ENCODE measurements at regions not wholly inside any gene's neighbourhood (a gene's known extent, or its start where the extent isn't known, plus 50 kb on each side); places are given as distances from the start of the nearest gene placed in this dataset.
"Not testable (repeated sequence)": the region's sequence is repeated elsewhere in the genome, so short reads cannot be mapped to it uniquely, and the experiment has no call there.

DNA sequence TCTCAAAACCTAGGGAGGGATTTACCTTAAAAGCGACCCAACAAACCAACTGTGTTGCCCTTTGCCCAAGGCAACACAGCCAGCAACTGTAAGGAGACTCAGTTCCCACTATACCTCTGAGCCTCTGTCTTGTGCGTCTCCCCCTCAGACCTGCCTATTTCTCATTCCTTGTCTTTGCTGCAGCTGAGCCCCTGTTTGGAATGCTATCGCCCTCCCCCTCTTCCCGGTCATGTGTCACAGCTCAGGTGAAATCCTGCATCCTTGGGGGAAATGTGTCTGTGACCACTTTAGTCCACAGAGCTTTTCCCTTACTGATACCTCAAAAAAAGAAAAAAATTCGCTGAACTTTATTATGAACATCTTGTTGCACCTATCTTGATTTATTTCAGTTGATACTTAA is 52.0 kb upstream of the LRIG1 start:
- no peak for FAIRE-seq

DNA sequence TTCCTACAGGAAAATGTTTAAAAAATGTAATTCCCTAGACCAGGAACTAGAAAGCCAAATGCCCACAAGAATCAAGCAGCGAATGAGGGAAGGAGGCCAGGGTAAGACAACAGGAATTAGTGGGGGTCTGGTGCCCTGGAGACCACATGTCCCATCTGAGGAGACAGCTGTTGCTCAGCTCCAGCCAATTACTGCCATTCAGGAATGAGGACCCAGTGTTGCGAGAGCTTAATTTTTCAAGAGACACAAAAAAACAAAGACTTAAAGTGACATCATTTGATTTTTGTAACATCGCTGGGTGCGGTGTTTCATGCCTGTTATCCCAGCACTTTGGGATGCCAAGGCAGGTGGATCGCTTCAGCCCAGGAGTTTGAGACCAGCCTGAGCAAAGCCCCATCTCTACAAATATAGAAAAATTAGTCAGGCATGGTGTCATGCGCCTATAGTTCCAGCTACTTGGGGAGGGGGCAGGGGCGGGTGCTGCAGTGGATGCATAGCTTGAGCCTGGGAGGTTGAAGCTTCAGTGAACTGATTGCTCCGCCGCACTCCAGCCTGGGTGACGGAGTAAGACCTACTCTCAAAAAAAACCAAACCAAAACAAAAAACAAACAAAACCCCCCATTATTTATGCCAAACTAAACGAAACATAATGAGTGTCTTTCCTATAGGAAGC is 52.8 kb upstream of the LRIG1 start:
- no peak for FAIRE-seq

GRCh38 chr3:66554178-66554577 is 53.4 kb upstream of the LRIG1 start:
- no peak for FAIRE-seq

- no peak for FAIRE-seq
Measured at GRCh38 chr3:66555214-66555844, 54.5 kb upstream of the LRIG1 start.

DNA sequence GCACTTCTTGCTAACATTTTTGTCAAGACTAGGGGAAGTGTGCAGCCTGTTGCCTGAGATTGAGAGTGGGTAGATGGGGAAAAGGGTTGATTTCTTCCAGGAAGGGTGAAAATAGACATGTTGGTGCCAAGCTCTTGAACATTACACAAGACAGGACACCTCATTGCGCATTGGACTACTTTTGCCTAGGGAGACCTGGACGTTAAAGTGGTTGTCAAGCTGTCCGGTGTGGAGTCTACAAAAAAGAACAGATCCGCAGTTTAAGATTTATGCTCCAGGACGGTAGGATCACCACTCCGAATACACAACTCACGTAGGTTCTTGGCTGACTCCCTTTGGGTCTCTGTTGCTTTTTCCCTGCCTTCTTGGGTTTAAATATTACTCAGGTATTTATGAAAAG is 56.3 kb upstream of the LRIG1 start:
- no peak for FAIRE-seq

- FAIRE-seq, result not testable (repeated sequence)
Measured at GRCh38 chr3:66559924-66560323, 59.1 kb upstream of the LRIG1 start.

DNA sequence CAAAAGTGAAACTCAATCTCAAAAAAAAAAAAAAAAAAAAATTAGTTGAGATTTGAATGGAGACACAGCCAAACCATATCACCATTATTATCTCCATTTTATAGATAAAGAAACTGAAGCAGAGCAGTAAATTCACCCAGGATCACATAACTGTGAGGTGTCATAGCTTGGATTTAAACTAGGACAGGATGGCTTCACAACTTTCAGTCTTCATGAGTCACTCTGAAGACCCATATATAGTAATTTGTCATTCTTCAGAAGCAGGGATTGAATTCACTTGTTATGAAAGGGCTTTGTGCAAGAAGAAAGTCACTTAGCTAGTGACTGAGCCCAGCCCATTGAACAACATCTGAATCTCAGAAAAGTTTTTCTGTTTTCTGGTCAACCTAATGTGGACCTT is 60.5 kb upstream of the LRIG1 start:
- no peak for FAIRE-seq

DNA sequence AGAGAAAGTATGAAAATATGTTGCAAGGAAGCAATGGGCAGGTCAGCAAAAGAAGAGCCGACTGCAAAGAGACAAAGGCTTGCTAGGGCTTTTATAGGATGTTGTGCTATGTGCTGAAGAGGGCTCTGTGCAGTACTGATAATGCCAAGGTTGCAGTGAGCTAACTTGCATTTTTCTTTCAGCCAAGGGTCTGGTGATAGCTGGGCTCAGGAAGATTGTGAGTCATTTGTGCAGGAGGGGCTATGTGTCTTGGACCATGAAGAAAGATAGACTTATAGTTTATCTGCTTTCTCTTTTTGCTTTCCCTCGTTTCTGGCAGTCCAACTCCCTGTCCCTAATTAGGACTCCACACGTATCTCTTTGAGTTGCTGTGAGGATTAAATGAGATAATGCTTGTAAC is 64.5 kb upstream of the LRIG1 start:
- no peak for FAIRE-seq

DNA sequence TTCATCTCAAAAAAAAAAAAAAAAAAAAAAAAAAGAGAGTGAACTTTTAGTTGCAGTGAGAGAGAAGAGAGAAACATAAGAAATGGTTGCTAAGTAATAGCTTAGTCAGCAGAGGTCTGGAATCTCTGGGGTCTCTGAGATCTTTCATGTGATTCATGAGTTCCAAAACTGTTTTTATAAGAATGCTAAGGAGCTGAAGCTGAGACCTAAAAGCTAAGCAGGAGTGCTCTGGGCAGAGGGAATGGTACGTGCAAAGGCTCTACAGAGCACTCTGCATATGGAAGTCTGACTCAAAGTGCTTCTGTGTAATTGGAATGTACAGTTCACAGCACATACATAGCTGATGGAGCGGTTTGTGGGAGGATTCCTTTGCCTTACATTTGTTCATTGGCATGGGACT is 66.3 kb upstream of the LRIG1 start:
- no peak for FAIRE-seq

- FAIRE-seq, result no peak
Measured at GRCh38 chr3:66572090-66572675, 71.4 kb upstream of the LRIG1 start.

DNA sequence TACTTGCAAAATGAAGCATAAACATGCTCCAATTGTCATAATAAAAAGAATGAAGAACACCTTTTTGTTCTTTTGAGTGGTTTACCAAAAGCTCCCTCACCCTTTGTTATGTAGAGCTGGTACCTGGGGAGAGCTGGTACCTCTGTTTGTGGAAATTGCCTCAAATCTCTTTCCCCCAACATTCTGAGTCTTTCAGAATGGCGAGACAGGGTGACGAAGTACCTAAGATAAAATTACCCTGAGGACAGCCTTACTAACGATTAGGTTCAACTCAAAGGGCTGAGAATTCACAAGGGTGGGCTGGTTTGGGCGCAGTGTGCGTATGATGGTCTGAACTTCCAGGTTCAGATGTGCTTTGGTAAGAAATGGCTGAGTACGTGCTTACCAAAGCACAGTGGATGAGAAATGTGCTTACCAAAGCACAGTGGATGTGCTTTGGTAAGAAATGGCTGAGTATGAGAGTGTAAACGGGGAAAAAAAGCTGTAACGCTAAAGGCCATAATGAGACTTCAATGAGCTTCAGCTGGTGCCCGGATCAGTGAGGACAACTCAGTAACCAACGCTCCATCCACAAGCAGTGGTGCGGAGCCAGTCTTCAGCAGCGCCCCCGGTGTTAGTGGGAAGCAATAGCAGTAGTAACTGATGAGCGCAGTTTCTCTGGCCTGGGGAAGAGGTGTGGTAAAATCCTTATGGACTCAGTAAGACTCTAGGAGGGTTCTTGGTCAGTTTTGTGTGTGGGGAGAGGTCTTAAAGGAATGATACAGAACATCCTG is 72.3 kb upstream of the LRIG1 start:
- FAIRE-seq, result no peak

- no peak for FAIRE-seq
Measured at GRCh38 chr3:66574091-66574490, 73.3 kb upstream of the LRIG1 start.

- peak; percentile 13 for FAIRE-seq
Measured at GRCh38 chr3:66577426-66578203, 76.8 kb upstream of the LRIG1 start.

GRCh38 chr3:66581256-66581655 is 80.4 kb upstream of the LRIG1 start:
- FAIRE-seq, result no peak

DNA sequence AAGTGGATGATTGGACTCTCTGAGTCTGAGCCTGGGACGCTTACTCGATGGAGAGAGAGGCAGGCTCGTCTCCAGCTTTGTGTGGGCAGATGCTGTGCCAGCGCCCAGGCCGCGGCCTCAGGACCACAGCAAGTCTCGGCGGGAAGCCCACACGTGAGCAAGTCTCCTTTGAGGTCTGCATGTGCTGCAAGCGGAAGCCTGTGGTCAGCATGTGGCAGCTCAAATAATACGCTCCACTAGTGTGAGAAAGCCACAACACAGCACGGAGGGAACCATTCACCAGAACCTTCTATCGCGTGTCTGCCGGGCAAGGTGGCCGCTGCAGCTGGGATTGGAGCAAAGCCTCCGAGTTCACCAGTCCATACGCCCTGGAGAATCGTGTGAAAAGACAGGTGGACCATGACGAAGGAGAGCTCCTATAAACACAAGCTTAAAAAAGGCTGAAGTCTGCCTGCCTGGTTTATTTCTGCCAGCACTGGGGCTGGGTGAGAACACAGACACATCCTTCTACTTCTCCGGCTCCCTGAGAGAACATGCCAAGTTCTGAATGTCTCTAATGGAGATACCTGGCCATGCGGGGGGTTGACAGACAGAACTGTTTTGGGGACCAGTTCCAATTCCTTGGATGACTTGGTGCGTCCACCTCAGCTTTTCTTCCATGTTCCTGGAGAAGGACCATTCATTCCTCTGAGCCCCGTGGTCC is 82.0 kb upstream of the LRIG1 start:
- no peak for FAIRE-seq

GRCh38 chr3:66583424-66584040 is 82.7 kb upstream of the LRIG1 start:
- FAIRE-seq, result no peak

- FAIRE-seq, result no peak
Measured at GRCh38 chr3:66585520-66586095, 84.8 kb upstream of the LRIG1 start.

DNA sequence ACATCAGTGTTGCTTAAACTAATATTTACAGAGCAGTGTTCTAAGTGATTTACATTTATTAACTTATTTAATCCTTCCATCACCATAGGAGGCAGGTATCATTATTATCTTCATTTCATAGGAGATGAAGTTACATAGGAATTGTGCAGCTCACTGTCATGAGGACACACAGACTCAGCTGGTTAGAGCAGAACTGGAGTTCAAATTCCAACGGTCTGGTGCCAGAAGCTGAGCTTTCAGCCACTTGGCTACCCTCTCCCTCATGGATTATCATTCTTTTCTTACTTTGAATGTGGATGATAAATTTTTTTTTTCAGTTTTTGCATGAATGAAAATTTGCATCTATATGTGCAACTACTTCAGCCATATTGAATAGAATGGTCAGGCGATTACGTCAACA is 86.0 kb upstream of the LRIG1 start:
- FAIRE-seq, result no peak

DNA sequence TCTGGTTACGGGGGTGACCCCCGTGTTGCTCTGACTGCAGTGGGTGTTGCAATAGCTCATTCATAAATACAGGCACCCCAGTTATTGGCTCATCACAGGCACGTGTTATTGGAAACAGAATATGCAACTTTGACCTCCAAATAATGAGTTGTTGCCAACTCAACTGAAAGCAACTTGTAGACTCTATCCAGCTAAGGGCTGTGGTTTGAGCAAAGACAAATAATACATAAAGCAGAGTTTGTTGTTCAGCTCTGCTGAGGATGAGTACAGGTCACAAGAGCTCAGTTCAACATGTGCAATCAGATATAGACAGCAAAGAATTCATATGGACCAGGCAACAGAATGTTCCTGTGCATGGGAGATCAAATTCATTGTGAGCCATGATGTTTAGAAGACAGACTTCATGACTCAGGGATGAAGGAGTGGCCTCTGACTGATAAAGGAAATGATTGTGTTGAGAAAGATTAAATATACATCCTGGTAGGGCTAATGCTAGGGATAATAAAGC is 87.6 kb upstream of the LRIG1 start:
- no peak for FAIRE-seq

DNA sequence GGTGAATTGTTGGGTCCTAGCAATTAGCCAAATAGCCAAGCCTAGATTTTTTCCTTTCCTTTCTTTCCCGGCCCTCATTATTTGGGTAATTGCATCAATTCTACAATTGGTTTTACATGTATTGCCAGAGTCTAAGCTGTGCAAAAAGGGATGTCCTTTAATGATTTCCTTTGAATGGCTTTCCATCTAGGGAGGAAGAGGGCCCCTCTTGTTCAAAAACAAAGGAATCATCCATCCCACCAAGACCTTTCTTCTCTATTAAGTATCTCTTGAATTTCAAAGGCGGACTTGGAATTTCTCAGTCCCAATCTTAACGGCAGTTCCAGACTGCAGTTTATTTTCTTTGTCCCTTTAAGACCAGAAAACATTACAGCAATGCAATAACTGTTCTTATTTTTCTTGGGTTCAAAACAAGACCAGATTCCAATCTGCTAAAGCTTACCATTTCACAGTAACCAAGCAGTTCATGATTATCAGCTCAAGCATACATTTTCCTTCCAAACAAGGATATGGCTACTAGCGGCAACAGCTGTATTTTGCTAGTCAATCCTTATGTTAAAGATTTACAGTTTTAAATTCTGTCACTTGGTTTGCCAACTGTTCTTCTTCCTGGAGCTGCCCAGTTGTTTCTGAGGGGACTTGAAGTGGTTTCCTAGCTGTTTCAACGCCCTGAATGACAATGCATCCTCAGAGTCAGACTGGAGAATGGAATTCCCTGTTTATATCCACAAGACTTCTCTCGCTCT is 91.4 kb upstream of the LRIG1 start:
- no peak for FAIRE-seq
